Lower lobe of right lung (tissue), 2 donors: ENCODE measurements at regions not wholly inside any gene's neighbourhood (a gene's known extent, or its start where the extent isn't known, plus 50 kb on each side); places are given as distances from the start of the nearest gene placed in this dataset.

Source experiments
- ATAC-seq, 2 donors: fragments of 200-7000 bp; cut with Tn5 transposase; one replicate each; pipeline ENCODE4 v1.9.1; 2020 to 2022; ENCODE audit warnings: mild to moderate bottlenecking in 2 of 2, moderate library complexity in 2 of 2
- DNase-seq: peaks from one replicate; pipeline ENCODE4 v3.0.0-alpha.2; 2020
- H3K27ac ChIP-seq: fragments of 200-600 bp; one replicate; pipeline ENCODE4 v1.8.0; 2022
- H3K27me3 ChIP-seq: fragments of 200-600 bp; one replicate; pipeline ENCODE4 v1.8.0; 2022; ENCODE audit warnings: low read depth
- H3K36me3 ChIP-seq: fragments of 200-600 bp; one replicate; pipeline ENCODE4 v1.8.0; 2022; ENCODE audit warnings: mild to moderate bottlenecking
- H3K4me1 ChIP-seq: fragments of 200-600 bp; one replicate; pipeline ENCODE4 v1.8.0; 2022
- H3K4me3 ChIP-seq: fragments of 200-600 bp; one replicate; pipeline ENCODE4 v1.8.0; 2022; ENCODE audit warnings: mild to moderate bottlenecking
- H3K9me3 ChIP-seq: fragments of 200-600 bp; one replicate; pipeline ENCODE4 v1.8.0; 2022
- intact Hi-C: fragments of 100-400 bp; cut with DNase I; formaldehyde crosslinking; loops from one replicate; pipeline ENCODE4 v1.11.0; 2022
- TF ChIP-seq, protein P1 (sequence below): fragments of 200-600 bp; IDR thresholded peaks from one replicate; pipeline ENCODE4 v1.8.0; 2022; ENCODE audit warnings: antibody characterized with exemption, mild to moderate bottlenecking
- donor health status: DM: no; HTN: yes; CAD: no; lungs with severe emphysema.

DNA sequence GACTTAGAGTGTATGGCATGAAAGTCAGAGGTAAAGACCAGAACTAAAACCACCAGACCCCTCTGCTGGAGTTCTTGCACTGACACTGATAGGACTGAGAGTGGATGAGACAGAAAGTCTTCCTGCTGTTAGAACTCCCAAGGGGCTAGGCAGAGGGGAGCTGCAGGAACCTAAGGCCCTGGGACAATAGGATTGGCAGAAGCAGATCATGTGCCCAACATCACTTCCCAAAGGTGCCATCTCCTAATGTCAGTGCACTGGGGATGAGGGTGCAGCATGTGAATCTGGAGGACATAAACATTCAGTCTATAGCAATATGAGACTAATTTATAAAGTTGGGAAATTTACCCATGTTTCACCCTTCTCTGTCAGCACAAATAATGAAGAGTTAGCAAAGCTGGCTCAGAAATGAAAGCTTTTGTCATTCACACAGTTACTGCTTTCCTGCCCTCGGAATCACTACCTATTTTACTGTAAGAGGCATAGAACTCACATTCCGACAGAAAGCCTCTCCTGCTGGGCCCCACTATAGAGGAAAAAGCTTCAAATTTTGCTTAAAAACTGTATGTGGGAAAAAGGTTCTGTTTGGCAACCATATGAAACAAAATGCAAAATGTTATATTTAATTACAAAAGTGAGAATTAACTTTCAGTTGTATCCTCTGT is 49.9 kb upstream of the SSX2IP start:
- no peaks in the 10 kb centered on the region for H3K9me3 ChIP-seq
- ATAC-seq (no peak), DNase-seq (no peak)
- no peaks in the 10 kb centered on the region for H3K4me1 ChIP-seq
- intact Hi-C loops, result no loop called here
- no peak overlapping the region for H3K27ac ChIP-seq
- H3K36me3 ChIP-seq, result no peaks in the 10 kb centered on the region
- TF ChIP-seq, protein P1, sequence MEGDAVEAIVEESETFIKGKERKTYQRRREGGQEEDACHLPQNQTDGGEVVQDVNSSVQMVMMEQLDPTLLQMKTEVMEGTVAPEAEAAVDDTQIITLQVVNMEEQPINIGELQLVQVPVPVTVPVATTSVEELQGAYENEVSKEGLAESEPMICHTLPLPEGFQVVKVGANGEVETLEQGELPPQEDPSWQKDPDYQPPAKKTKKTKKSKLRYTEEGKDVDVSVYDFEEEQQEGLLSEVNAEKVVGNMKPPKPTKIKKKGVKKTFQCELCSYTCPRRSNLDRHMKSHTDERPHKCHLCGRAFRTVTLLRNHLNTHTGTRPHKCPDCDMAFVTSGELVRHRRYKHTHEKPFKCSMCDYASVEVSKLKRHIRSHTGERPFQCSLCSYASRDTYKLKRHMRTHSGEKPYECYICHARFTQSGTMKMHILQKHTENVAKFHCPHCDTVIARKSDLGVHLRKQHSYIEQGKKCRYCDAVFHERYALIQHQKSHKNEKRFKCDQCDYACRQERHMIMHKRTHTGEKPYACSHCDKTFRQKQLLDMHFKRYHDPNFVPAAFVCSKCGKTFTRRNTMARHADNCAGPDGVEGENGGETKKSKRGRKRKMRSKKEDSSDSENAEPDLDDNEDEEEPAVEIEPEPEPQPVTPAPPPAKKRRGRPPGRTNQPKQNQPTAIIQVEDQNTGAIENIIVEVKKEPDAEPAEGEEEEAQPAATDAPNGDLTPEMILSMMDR, result no peak
- peaks cover 5% of the 10 kb centered on the region for H3K27me3 ChIP-seq
- H3K4me3 ChIP-seq, result no peak overlapping the region
